AG09319 (cell line): ENCODE measurements at regions not wholly inside any gene's neighbourhood (a gene's known extent, or its start where the extent isn't known, plus 50 kb on each side); places are given as distances from the start of the nearest gene placed in this dataset.

Experiments
- DNase-seq: peaks from one replicate; pipeline ENCODE4 v3.0.0-alpha.2; 2010; ENCODE audit warnings: low read depth; ENCODE audit errors: extremely low read depth
- TF ChIP-seq, protein P1 (sequence below): IDR thresholded peaks from 2 replicates; pipeline ENCODE4 v1.5.1; 2011; ENCODE audit warnings: low read depth, mild to moderate bottlenecking, inconsistent platforms, low read length, moderate library complexity

DNA sequence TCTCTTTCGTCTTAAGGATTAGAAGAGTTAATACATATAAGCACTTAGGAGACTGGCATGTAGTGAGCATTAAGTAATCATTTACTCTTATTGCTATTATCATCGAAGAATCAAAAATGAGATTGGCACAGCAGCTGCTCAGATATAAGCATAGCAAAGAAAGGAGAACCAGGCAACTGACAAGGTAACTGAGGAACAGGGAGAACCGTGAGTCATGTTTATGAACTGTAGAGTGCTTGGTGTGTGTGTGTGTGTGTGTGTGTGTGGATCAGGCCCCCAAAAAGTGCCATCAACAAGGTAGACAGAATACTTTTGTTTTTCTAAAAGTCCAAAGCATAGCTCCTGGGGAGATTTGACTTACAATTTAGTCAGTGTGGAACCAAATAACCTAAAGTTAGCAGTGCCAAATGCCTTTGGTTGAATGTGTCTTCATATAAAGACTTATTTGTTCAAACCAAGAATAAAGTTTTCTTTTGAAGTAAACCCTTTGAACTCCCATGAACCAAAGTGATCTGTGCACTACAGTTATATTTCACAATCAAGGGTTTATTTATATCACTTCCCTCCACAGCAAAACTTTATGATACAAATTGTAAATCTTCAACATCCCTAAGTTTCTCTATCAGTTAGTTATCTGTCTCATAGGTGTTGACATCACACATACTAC, 660.6 kb downstream of the NYAP2 start:
- TF ChIP-seq, protein P1, sequence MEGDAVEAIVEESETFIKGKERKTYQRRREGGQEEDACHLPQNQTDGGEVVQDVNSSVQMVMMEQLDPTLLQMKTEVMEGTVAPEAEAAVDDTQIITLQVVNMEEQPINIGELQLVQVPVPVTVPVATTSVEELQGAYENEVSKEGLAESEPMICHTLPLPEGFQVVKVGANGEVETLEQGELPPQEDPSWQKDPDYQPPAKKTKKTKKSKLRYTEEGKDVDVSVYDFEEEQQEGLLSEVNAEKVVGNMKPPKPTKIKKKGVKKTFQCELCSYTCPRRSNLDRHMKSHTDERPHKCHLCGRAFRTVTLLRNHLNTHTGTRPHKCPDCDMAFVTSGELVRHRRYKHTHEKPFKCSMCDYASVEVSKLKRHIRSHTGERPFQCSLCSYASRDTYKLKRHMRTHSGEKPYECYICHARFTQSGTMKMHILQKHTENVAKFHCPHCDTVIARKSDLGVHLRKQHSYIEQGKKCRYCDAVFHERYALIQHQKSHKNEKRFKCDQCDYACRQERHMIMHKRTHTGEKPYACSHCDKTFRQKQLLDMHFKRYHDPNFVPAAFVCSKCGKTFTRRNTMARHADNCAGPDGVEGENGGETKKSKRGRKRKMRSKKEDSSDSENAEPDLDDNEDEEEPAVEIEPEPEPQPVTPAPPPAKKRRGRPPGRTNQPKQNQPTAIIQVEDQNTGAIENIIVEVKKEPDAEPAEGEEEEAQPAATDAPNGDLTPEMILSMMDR = no peak
- no peak for DNase-seq

DNA sequence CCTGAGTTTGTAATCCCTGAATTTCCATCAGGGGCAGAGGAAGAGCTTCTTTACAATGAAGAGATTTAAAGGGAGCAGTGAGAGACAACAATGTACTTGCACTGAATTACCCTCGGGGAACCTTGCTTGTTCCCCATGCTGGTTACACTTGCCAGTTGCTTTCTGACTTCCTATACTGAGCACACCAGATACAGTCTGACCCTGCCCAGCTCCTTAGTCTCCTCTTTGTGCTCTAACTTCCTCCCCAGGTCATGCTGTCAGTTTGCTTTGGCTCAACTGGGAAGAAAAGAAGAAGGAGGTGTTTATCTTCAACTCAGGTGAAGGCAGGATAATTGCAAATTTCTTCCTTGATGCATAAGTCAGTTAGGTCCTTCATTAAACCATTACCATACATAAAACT, 658.4 kb downstream of the NYAP2 start:
- no peak for DNase-seq
- TF ChIP-seq, protein P1 = no peak

GRCh38 chr2:226057365-226057764, 657.9 kb downstream of the NYAP2 start:
- TF ChIP-seq, protein P1 = no peak
- DNase-seq = no peak

GRCh38 chr2:226052772-226053416, 653.4 kb downstream of the NYAP2 start:
- no peak for DNase-seq
- TF ChIP-seq, protein P1 = no peak

DNA sequence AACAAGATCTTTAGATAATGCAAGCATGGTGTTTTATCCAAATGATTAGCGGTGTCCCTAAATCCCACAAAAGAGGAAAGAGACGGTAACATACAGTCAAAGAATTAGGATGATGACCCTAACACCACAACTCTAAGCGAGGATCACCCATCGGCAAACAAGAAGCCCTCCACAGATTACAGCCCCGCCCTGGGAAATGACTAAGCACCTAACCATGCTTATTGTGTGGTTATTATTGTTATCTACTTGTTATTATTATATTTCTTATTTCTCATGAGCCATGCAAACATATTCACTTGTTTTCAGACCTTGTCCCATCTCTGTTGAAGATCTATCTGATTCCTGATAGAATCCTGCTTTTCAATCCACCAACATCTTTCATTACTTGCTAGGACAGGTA, 651.3 kb downstream of the NYAP2 start:
- no peak for DNase-seq
- TF ChIP-seq, protein P1 = no peak

- TF ChIP-seq, protein P1 = no peak
- peak; percentile 44 for DNase-seq
Measured at GRCh38 chr2:226048611-226049010, 649.1 kb downstream of the NYAP2 start.

DNA sequence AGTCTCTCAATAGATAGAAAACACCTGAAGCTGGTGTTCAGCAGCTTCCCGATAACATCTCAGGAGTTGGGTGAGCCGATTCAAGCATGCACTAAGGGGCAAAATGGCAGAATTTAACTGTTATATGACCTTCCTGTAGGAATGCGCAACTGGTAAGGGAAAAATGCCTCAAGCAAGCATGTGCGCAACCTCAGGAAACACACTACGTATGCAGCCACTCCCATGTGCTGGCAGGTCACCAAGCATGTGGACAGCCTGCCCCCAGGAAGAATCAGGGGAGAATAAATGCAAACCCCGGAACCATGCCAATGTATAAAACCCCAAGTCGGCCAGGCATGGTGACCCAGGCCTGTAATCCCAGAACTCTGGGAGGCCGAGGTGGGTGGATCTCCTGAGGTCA, 645.6 kb downstream of the NYAP2 start:
- TF ChIP-seq, protein P1 = no peak

More for the DNA sequence above, 645.6 kb downstream of the NYAP2 start:
- no peak for DNase-seq
